ENCODE measurements at regions not wholly inside any gene's neighbourhood (a gene's known extent, or its start where the extent isn't known, plus 50 kb on each side); places are given as distances from the start of the nearest gene placed in this dataset.

DNA sequence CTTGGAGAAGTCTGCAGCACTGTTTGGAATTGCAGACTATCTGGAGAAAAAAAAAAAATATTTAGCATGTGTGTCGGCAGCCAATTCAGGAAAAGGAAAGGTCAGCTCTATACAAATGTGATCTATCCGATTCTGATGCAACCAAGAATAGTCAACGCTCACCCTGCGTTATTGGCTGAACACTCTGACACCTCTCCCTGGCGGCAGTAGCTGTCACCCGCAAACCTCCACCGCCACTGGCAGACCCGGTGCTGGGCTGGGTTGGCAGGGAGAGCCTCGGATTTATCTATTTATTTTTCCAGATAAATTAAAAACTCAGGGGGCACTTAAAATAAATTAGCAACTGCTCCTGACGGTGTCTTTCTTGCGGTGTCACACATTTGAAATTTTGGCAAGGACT lies 409.7 kb downstream of the VRK1 start:
- TF ChIP-seq, protein P1, sequence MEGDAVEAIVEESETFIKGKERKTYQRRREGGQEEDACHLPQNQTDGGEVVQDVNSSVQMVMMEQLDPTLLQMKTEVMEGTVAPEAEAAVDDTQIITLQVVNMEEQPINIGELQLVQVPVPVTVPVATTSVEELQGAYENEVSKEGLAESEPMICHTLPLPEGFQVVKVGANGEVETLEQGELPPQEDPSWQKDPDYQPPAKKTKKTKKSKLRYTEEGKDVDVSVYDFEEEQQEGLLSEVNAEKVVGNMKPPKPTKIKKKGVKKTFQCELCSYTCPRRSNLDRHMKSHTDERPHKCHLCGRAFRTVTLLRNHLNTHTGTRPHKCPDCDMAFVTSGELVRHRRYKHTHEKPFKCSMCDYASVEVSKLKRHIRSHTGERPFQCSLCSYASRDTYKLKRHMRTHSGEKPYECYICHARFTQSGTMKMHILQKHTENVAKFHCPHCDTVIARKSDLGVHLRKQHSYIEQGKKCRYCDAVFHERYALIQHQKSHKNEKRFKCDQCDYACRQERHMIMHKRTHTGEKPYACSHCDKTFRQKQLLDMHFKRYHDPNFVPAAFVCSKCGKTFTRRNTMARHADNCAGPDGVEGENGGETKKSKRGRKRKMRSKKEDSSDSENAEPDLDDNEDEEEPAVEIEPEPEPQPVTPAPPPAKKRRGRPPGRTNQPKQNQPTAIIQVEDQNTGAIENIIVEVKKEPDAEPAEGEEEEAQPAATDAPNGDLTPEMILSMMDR (IDR thresholded peaks at IDR 0.05; ENCODE audit: control insufficient read depth, extremely low read depth, insufficient read depth): no peak
- H3K4me3 ChIP-seq (ENCODE audit: low read depth, low read length): no peak overlapping the region

DNA sequence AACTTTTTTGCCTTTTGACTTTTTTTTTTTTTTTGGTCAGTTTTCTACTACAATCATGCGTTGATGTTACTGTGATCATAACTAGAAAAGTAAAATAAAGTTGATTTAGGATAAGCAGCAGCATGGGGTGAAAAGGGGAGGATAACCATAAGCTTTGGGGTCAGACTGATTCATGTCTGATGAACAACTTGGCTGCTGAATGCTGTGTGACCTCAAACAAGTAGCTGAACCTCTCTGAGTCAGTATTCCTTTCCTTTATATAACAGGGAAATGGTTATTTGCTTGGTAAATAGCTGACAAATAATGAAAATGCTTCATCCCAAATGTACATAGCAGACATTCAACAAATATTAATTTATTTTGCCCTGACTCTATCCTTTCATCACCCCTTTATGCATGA lies 413.0 kb downstream of the VRK1 start:
- no peak for DNase-seq (ENCODE audit: low read depth)
- TF ChIP-seq, protein P1 (IDR thresholded peaks at IDR 0.05; ENCODE audit: control insufficient read depth, extremely low read depth, insufficient read depth): no peak
- H3K4me3 ChIP-seq (ENCODE audit: low read depth, low read length): no peak overlapping the region

More for the DNA sequence above, 409.7 kb downstream of the VRK1 start:
- no peak for DNase-seq (ENCODE audit: low read depth)

DNA sequence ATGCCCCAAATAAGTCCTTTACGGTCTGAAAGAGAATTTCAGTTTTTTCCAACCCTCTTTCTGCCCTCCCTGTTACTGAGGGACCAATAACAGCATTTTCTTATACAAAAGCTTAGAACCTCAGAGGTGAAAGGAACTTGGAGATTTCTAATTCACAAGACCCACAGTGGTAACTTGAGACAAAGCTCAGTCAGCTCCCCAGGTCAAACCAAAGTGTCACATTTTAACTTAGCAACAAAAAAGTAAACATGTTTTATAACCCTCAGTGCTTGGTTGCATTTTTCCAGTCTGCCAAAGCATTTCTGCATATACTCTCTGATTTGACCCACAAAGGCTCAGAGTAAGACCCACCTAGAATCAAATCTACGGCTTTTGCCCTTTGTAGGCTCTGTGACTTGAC lies 415.2 kb downstream of the VRK1 start:
- no peak for DNase-seq (ENCODE audit: low read depth)
- no peak overlapping the region for H3K4me3 ChIP-seq (ENCODE audit: low read depth, low read length)
- TF ChIP-seq, protein P1 (IDR thresholded peaks at IDR 0.05; ENCODE audit: control insufficient read depth, extremely low read depth, insufficient read depth): no peak

DNA sequence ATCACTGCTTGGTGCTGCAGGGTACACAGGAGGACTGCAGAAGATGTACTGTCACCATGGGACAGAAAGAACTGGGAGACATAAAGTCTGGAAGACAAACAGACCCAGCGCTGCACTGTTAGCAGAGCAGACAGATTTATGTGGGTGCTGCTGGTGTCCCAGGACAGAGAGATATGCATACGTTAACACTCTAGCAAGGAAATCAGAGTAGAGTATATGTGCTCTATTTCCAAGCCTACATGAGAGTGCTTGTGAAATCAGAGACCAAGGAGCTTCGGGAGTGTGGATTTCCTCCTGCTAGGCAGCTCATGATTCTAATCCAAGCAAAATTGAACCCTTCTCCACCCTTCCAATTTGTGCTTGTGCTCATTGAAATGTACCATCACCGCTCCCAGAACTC lies 416.5 kb downstream of the VRK1 start:
- no peak for DNase-seq (ENCODE audit: low read depth)
- H3K4me3 ChIP-seq (ENCODE audit: low read depth, low read length): no peak overlapping the region
- TF ChIP-seq, protein P1 (IDR thresholded peaks at IDR 0.05; ENCODE audit: control insufficient read depth, extremely low read depth, insufficient read depth): no peak

DNA sequence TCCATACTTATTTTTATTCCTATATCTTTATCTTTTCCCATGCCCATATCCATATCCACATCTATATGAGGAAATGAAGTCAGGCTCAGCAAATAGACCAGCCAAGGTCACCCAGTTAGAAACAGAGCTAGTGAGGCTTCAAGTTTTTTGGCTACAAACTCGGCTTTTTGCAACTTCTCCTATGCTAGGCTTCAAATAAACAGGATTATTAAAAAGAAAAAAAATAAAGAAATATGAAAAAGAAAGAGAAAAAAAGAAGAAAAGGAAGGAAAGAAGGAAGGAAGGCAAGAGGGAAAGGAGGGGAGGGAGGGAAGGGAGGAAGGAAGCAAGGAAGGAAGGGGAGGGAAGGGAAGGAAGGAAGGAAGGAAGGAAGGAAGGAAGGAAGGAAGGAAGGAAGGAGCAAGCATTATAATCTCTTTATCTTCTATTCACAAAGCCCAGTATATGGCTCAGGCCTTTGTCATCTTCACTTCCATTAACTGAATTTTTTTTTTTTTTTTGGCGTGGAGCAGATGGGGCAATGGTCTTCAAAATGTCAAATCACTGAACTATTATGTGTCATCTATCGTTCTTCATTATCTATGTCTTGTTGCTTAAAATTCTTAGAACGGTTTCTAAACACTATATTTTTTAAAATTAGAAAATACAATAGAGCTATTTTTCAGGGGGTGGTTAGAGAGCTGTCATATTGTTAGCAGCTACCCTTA lies 418.2 kb downstream of the VRK1 start:
- TF ChIP-seq, protein P1 (IDR thresholded peaks at IDR 0.05; ENCODE audit: control insufficient read depth, extremely low read depth, insufficient read depth): no peak
- H3K4me3 ChIP-seq (ENCODE audit: low read depth, low read length): no peak overlapping the region
- no peak for DNase-seq (ENCODE audit: low read depth)

DNA sequence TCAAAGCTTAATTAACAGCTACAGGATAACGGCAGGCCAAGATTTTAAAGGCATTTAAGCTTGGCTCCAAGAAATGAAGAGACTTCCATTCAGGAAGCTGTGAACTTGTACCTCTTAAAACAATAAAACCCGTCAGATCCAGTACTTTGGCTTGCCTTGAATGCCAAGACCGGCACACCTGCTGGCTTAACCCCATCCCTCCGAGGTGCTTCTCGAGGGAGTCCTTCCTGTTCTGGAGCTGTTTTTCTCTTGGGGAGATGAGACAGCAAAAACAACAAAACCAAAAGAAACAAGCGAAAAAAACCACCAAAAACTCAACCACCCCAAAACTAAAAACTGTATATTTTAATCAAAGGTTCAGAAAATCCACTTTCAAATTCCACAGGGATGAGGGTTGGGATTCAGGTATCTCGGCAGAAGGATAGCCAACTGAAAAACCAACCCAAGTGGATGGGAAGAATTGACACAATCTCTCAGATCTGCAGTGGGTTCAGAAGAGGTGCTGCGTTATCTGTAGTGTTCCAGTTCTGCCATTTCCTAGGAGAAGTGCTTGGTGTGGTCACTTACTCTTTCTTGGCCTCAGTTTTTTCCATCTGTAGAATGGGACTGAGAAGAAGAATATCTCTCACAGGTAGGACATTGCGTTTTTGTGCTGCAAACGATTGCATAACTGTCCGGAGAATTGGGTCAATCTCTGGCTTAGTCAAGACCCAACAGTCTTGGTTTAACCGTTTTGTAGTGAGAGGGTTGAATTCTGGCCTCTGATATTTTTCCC lies 420.1 kb downstream of the VRK1 start:
- TF ChIP-seq, protein P1 (IDR thresholded peaks at IDR 0.05; ENCODE audit: control insufficient read depth, extremely low read depth, insufficient read depth): no peak
- DNase-seq (ENCODE audit: low read depth): peak; percentile 14
- no peak overlapping the region for H3K4me3 ChIP-seq (ENCODE audit: low read depth, low read length)

Measured in LNCaP clone FGC (cell line).